Superior temporal gyrus (tissue), 1 donor: ENCODE measurements at regions not wholly inside any gene's neighbourhood (a gene's known extent, or its start where the extent isn't known, plus 50 kb on each side); places are given as distances from the start of the nearest gene placed in this dataset.
A peak's percentile ranks its signal among the peaks of the same experiment; 100 is the strongest.

Experiments
- DNase-seq: peaks from one replicate; pipeline ENCODE4 v3.0.0-alpha.2; 2016; ENCODE audit errors: extremely low spot score

DNA sequence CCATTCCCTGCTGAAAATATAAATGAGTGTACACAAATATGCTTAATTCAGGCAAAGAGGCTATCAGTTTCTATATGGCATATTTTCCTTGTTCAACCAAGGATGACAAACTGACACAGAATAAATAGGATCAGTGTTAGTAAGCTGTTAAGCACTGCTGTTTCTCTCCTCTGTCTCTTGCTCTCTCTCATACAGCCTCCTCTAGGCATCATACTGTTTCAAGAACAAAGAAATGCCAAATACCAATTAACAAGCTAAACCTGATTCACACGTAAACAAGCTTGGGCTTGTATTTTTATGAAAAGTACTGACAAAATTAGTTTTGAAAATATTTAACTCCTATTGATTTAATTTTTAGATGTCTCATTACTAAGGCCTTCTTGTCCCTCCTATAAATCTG is 1027.2 kb upstream of the ACVR2A start:
- no peak for DNase-seq

DNA sequence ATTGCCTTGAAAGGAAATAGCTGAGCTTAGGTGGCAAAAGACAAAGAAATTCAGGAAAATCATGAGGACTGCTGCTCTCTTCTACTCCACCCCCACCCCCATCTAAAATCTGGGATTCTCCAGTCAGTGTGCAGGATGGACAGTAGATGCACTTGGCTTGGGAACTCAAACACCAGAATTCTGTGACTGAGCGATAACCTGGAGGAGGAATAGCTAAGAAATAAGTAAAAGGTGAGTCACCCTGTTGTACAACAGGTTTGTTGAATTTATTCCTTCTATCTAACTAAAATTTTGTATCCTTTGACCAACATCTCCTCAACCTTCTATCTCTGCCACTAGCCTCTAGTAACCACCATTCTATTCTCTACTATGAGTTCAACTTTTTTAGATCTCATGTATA is 1029.9 kb upstream of the ACVR2A start:
- no peak for DNase-seq

DNA sequence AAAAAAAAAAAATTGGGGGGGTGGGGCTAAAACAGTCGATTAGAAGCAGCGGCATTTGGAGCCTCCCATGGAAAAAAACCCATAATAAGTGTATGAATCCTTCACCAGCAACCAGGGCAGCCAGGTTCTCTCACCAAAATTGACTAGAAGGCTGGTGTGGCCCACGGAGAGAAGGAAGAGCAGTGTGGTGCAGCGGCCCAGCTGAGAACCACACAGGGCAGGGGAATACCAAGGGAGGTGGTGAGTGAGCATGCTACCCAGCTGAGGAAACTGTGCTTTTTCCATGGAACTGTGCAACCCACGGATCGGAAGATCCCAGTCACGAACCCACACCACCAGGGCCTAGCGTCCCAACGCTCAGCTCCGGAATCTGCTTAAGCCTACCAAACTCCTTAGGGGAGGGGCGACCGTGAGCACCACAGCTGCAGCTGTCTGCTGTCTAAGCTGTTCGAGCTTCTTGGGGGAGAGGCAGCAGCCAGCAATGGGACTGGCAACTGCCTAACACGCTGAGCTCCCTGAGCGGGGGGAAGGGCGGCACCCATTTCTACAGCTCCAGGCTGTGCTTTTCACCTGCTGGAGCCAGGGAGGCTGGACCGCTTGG is 1037.2 kb upstream of the ACVR2A start:
- DNase-seq: no peak

DNA sequence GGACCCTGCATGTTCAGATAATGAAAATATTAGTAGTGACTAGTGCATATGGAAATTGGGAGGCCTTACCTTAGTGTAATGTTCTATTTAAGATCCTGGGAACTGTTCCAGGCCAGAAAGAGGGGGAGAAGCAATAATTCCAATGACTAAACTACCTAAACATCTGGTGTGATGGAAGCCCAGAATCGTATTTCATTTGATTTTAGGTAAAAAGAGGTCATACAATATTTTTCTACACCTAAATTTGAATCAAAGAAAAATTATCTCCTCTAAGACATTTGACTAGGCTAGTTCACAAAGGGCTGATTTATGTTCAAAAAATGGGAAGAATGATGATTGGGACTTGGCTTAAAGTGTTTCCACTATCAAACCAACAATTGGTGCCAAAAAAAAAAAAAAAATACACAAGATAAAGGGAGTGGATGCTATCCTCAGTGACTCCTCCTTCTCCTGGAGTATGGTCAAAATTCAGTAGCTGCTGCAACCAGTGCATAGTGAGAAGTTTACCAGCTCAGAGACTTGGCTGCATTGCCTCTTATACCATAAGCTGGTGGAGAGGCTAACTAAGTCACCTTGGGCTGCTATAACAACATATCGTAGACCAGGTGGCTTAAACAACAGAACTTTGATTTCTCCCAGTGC is 1038.3 kb upstream of the ACVR2A start:
- DNase-seq: no peak

DNA sequence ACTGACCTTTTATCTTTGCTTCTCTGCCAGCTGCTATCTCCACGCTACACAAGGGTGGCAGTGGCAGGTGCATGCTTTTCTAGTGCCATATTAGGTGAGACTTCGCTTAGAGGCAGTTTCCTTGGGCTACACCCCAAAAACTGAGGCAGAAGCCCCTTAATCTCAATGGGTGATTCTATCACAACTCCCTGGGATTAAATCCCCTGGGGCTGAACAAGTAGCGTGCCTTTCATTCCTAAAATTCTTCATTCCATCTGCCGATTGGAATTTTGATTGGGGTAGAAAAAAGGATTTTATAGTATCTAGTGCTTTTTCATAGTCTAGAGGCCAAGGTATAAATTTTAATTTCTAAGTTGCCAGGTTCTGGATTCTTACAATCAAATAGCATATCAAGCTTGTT is 1040.5 kb upstream of the ACVR2A start:
- DNase-seq: no peak

DNA sequence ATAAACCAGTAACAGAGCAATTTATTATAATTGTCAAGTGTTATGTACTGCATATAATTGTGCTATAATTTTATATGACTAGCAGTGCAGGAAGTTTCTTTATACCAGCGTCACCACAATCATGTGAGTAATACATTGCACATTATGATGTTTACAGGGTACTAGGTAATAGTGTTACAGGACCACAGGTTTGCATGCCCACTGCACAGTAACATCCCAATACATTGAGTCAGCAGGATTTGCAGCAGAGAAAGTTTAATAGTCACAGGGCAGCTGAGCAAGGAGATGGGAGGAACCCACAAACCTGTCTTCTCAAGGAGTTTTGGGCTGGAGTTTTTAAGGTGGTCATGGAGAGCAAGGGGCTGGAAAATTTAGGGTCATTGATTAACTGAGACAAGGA is 1042.9 kb upstream of the ACVR2A start:
- DNase-seq: no peak

DNA sequence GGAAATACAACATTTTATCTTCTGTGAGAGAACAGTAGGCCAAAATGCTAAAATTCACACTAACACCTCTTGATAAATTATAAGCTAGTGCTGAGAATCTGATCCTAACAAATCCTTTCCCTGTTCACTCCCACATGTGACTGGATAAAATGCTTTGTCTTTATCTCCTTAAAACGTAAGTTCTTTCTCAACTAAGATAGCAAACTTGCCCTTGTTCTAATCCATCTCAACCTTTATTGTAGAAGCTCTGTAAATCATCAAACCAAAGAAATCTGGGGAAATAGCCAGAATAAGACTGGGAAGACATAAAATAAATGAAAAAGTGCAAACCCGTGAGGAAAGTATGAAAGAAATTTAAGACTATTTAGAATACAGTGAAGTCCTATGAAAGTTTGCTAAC is 1058.4 kb upstream of the ACVR2A start:
- no peak for DNase-seq

DNA sequence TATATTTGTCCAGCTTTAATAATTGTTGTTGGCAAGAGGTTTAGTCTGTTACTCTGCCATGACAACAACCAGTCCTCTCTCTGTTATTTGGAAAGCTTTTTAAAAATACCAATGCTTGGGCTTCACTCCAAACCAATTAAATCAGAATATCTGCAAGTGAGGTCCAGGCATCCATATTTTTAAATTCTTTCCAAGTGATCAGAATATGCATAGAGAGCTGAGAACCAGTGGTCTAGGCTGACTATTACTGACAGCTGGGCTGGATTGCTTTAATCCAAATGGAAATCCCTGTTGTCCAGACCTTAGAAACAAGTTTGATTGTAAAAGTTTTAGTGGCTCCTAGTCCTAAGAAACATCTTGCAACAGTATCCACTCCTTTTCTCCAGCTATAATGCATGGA is 1059.7 kb upstream of the ACVR2A start:
- DNase-seq: no peak

DNA sequence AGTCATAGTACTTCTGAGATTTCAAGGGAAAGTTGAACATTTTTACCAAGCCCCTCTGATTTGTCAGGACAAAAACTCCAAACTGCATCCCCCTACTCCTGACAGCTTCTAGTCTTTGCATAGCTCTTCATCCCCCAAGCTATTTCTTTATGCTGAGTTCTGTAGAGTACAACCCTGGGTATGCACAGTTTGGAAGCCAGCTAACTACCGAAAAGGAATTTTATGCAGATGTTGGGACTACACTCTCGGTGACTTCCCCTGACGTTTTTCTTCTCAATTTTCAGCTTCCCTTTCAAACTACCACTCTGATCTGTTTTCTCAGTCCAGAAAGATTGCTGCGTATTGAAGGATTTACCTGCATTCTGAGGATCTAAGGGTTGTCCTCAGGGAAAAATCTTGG is 1060.2 kb upstream of the ACVR2A start:
- DNase-seq: no peak

DNA sequence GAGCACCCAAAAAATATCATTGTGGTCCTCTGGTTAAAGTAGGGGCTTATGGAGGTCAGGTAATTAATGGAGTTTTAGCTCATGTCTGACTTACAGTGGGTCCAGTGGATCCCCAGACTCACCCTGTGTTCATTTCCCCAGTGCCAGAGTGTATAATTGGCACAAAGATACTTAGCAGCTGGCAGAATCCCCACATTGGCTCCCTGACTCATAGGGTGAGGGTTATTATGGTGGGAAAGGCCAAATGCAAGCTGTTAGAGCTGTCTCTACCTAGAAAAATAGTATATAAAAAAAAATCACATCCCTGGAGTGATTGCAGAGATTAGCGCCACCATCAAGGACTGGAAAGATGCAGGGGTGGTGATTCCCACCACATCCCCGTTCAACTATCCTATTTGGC is 1067.6 kb upstream of the ACVR2A start:
- DNase-seq: no peak

DNA sequence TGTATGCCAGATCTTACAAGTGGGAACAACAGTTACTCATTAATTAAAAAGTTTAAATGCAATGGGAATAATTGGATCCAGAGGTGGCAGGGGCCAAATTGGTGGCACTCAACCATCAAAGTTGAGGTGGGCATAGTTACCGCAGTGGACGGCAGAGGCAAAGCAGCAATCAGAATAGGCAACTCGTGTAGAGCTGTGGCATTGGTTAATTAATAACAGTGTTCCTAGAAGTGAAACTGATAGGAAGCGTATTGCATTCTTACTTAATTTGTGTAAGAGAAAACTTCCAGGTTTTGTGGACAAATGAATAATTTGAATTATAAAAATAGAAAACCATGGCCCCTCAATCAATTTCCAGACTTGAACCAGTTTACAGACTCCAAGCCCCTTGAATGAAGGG is 1068.2 kb upstream of the ACVR2A start:
- DNase-seq: no peak

DNA sequence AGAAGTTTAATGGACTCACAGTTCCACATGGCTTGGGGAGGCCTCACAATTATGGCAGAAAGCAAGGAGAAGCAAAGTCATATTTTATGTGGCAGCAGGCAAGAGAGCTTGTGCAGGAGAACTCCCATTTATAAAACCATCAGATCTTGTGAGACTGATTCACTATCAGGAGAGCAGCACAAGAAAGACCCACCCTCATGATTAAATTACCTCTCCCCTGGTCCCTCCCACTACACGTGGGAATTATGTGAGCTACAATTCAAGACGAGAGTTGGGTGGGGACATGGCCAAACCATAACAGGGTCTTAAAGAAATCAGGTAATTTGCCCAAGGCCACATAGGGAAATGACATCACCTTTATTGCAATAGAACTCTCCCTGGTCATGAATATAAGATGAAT is 1073.3 kb upstream of the ACVR2A start:
- DNase-seq: no peak

DNA sequence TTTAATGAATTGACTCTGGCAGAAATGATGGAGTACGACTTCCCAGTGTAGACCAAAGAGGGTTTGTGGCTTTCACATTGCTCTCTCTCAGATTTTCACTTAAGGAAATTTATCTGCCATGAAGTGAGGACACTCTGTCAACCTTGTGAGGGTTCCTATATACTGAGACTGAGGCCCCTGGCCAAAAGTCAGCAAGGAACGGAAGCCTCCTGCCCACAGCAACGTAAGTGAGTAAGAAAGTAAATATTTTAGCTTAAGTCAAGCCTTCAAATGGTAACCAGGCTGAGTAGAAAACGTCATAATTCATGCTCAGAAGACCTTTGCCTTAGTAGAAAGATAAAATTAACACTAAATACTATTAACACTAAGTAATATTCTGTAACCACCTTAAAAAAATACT is 1080.5 kb upstream of the ACVR2A start:
- no peak for DNase-seq

DNA sequence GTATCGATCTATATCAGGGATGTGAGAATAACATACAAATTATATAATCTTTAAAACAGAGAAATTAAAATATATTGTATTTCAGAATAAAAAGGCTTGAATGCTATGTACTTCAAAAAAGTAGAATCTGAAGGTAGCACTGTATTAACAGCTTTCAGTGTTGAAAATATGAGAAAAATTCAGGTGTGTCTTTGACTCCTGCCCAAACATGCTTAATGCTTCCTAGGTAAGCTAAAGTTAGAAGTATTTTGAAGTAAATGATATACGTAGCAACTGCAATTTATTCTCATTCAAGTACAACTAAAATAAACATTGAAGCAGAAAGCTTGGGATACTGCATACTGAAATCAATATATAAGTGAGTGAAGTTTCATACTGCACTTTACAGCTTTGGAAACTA is 1082.0 kb upstream of the ACVR2A start:
- no peak for DNase-seq

DNA sequence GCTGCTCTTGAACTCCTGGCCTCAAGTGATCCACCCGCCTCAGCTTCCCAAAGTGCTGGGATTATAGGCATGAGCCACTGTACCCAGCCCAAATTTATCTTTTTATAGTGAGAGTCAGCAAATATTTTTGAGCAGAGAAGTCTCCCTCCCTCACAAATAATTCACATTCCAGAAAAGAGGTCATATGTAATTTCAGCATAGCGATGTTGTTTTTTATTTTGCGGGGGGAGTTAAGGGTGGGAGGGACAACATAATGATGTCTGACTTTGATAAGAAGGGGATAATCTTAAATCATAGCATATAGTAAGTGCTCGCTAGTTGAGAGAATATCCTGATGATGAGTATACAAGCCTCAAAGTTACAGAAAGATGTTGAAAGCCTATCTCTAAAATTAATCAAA is 1090.2 kb upstream of the ACVR2A start:
- DNase-seq: no peak

DNA sequence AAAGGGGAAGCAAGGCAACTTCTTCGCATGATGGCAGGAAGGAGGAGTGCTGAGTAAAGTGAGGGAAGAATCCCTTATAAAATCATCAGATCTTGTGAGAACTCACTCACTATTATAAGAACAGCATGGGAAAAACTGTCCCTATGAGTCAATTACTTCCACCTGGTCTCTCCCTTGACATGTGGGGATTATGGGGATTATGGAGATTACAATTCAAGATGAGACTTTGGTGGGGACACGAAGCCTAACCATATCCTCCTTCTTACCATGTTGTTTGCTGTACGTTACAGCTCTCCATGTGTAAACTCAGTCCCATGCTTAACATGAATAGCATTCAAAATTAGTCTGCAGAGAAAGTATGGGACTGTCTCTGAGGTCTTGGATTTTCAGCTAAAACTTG is 1096.8 kb upstream of the ACVR2A start:
- DNase-seq: no peak

DNA sequence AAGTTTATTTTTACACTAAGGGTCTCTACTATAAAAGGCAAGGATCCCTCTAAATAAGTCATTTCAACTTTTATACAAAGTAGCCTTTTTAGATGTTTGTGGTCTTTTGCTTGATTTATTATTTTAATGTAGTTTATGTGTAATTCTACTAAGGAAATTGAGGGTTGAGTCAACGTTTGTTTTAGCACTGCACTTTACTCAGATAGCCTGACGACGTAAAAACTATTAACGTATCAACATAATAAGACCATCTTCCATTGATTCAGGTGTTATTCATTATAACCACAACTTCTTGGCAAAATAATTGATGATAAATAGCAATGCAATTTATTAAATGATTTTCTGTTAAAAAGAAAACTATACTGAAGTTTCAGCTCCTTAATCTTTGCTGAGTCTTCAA is 1103.6 kb upstream of the ACVR2A start:
- no peak for DNase-seq

DNA sequence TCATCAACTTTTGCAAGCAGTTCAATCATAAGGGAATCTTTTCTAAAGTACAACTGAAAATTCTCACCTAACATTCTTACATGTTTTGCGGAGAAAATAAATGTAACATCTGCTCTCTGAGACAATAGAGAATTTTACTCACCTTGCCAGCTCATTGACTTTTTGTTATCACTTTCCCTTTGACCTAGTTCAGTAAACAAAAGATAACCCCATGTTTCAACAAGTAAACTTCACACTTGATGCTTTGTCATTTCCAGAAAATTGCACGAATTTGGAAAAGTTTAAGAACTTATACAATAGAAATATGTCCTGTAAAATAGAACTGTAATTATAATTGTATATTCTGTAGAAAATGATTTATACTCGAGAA is 1110.0 kb upstream of the ACVR2A start:
- no peak for DNase-seq

DNA sequence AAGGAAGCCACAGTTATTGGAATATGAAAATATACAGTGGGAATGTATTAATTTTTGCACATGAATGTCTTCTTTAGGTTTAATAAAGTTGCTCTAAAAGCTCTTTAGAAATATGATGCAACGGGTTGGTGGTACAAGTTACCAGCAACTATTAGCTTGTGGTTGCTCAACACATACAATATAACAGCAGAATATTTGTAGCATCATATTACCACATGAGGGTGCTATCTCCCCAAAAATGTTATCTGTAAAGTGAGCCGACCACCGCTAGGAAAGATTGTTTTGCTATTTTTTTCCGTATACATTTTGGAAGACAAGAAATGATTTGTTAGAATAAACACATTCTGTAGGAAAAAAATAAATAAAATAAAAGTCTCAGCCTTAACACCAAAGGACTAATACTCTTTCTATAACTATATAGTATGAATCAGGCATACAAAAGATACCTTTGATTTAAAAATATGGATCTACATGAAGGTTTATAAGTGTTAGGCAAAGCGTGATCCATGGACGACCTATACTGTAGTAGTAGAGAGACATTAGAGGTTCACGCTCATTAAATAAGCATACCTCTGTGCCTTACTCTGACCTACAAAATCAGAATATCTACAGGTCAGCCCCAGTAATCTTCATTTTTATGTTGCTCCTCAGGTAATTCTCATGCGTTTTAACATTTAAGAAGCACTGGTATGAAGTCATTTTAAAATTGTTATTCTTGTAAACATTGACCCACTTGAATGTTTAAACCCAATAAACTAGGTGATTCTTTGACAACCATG is 1110.6 kb upstream of the ACVR2A start:
- DNase-seq: peak; percentile 80

DNA sequence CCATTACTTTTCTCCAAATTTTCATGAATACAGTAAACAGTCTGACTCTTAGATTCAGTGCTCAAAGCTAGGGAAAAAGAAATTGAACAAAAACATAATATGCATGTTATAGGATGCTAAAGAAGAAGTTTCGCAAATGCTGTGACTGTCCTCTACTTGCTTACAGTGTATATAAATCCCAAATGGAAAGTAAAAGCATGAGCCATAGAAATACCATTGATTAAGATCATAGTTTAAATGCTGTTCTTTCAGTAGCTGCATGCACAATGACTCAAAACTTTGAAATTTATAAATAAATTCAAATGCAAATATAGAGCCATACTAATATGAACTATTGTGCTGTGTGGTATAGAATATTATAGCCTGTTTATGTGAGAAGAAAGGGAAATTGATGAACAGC is 1113.9 kb upstream of the ACVR2A start:
- no peak for DNase-seq

DNA sequence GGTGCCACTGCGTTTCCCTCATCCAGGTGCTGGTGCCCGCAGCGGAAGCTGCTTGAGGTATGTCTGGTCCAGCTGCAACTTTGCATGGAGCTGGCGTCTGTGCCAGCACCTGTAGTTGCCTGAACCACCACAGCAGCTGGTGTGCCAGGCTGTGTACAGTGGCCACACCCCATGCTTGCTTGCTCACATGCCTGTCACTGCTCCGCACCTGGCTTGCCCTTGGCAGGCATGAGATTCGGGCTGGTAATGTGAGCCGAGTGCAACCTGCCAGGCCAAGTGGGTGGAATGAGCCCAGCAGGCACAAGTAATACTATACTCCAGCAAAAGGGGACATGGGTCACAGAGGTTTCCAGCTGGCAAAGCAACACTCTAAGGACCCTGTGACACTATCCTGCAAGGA is 1123.3 kb upstream of the ACVR2A start:
- DNase-seq: no peak

DNA sequence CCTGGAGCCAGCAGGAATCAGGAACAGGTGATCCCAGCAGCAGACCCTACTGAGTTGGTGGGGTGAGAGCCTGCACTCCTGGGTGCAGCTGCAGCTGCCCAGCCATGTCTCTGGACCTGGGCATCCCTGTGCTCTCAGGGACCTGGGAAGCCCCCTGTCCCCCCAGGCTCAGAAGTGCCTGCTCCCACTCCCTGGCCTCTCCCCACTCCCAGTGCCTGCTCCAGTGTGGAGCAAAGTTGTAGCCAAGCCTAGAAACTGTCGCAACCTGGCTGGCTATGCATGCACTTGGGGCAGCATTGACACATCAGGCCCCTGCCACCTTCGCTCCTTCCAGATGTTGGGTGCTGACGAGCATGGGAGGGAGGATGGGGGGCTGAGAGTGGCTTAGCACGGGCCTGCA is 1124.7 kb upstream of the ACVR2A start:
- DNase-seq: no peak

DNA sequence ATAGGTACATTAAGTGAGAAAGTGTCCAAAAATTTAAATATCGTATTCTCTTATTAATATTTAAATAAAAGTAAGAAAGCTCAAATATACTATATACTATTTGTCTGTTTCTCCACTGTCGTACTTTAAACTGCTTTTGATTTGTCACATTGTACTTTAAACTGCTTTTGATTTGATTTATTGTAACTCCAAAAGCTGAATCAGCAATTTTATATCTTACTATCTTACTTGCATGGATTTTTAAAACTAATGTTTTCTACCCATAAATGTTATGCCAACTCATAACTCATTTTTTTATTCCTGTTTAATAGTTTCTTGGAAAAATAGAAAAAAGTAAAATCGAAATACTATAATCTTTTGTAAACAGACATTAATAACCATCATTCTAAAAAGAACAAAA is 1128.2 kb upstream of the ACVR2A start:
- DNase-seq: no peak

DNA sequence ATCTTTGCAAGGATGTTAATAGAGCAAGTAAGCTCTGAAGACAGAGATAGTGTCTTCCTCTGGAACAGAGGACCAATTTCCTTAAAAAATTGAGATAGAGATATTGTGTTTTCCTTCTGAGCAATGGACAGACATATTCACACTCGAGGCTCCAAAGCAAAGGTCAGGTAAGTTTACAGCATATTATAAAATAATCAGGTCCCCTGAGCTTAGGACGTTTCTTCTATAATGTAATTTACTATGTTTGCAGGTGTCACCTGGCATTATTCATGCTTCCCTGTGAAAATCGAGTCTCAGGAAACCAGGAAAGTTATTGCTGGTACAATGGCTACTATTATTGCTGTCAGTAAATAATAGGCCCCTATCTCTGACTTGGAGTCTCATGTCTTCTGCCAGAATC is 1135.8 kb upstream of the ACVR2A start:
- DNase-seq: no peak
